LNCAP (cell line): ENCODE measurements at regions not wholly inside any gene's neighbourhood (a gene's known extent, or its start where the extent isn't known, plus 50 kb on each side); places are given as distances from the start of the nearest gene placed in this dataset.

Experiments
- TF ChIP-seq, protein P1 (sequence below): fragments of 450-650 bp; IDR thresholded peaks from 2 replicates; pipeline ENCODE4 v1.5.1; 2017; ENCODE audit warnings: mild to moderate bottlenecking

DNA sequence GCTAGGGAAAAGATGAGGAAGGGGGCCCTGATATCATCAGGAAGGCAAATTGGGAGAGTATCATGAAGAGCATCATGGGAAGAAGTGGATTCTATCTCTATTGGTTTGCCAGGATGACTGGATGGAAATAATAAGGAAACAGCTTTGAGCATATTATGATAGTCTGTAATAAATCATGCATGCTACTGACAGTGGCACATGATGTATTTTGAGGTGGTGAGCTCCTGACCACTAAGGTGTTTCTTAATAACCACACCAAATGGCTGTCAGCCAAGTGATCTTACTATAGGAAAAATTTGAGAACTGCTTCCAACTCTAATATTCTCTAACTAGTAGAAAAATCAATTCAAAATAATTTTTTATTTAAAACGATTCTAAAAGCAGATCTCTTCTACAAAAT lies 548.4 kb upstream of the JAG1 start:
- TF ChIP-seq, protein P1, sequence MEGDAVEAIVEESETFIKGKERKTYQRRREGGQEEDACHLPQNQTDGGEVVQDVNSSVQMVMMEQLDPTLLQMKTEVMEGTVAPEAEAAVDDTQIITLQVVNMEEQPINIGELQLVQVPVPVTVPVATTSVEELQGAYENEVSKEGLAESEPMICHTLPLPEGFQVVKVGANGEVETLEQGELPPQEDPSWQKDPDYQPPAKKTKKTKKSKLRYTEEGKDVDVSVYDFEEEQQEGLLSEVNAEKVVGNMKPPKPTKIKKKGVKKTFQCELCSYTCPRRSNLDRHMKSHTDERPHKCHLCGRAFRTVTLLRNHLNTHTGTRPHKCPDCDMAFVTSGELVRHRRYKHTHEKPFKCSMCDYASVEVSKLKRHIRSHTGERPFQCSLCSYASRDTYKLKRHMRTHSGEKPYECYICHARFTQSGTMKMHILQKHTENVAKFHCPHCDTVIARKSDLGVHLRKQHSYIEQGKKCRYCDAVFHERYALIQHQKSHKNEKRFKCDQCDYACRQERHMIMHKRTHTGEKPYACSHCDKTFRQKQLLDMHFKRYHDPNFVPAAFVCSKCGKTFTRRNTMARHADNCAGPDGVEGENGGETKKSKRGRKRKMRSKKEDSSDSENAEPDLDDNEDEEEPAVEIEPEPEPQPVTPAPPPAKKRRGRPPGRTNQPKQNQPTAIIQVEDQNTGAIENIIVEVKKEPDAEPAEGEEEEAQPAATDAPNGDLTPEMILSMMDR = no peak

DNA sequence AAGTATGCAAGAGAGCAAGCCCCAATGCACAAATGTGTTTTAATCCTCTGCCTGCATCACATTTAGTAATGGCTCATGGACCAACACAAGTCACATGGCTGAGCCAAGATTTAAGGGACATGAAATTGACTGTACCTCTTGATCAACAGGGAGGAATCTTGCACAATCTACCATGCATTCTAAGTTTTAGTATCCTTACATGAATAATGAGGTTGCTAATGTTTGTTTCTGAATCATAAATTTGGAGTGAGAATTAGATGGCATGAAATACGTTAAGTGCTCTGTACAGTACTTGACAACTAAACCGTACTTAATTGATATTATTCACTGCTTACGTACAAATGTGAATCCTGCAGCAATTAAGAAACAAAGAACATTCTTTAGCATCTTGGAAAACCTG lies 553.8 kb upstream of the JAG1 start:
- TF ChIP-seq, protein P1 = no peak

DNA sequence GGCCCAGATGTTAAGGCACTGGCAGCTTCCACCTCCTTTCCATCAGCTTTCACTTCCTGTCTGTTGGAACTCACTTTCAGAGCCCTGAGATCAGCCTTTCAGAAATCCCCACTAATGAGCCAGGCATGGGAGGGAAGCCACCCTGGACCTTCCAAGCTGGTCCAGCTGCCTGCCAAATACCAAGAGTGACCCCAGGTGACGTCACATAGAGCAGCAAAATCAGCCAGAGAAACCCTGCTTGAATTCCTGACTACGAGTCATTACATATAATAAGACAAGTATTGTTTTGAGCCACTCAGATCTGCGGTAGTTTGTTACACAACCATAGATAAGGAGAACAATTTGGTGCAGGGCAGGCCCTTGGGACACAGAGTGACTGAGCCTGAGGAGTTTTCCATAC lies 556.0 kb upstream of the JAG1 start:
- TF ChIP-seq, protein P1 = no peak

DNA sequence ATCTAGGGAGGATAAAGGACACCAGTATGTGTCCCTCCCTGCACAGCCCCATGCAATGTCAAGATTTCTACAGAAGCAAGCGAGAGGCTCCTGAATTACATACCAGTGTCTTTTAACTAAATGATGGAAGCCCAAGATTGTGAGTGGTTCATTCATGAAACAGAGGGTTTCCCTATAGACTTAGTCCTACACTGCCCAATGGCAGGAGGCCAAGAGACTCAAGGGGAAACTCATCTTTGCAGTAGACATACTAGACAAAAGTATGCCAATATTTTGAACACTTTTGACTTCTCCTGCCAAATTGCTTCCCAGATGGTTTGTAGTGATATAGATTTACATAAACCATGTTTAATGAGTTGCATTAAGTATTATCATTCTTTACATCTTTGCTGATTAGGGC lies 557.2 kb upstream of the JAG1 start:
- TF ChIP-seq, protein P1 = no peak

DNA sequence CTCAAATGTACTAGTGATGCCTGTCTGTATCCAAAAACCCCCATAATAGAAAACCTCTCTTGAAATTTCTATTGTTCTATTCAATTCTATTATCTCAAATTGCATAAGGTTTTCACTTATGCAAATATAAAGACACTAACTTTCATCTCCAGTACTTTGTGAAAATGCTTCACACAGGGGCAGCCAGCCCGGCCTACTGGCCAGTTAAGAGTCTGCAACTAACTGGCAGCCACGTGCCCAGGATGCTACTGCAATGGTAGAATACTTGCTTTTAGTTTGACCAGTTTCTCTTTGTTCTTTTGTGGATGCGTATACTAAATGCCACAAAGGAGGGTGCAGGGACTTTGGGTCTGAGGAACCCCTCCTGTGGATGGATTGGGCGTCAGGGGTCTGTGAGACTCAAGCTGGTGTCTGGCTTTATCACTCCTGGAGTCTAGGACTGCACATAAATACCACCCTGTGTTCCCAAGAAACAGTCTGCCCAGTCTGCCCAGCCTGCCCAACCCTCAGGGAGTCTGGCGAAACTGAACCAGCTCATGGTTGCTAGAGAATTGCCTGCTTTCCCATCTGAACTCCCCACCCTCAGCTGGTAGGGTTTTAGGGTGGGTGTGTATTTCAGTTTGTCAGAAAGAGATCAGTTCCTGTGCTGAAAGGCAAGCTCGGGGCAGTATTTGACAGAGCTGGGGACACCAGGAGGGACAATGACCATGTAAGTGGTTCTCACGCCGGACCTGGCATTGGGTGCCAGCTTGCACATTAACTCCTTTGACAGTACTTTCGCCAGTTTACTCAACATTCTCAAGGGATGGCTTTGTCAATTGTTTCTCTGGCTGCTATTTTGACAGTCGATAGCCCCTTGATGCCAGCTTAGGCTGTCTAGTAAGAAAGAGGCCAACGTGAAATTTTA lies 558.2 kb upstream of the JAG1 start:
- TF ChIP-seq, protein P1 = no peak; the same call in 1 of the 2 replicates

DNA sequence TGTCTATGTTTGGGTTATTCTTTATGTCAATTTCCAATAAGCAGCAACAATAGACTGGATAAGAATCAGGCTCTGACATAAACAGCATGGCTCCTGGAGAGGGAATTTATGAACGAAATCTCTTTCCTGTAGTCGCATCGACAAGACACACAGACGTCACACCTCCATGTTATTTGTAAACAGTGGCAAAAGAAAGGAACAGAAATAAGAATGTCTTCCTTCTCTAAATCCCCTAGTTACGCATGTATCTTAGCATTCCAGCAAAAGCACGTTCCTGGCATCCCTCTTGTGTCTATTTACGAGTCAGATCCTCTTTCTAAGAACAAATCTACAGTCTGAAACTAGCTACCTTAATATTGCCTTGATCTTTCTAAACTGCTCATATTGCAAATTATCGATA lies 559.1 kb upstream of the JAG1 start:
- TF ChIP-seq, protein P1 = no peak

DNA sequence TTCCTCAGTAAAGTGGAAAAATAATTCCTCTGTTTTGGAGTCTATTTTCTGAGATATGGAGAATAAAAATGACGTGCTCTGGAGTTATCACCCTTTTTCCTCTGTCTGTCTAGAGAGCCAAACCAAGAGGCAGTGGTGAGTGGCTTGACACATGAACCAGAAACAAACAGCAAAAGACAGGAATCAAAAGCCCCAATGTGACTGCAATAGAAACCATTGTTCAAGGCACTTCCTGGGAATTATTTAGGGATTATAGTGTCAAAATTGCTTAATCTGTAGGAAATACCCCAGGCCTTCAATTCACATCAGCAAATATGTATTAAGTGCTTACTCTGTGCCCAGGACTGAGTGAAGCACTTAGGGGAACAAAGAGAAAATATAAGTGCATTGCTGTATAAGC lies 560.4 kb upstream of the JAG1 start:
- TF ChIP-seq, protein P1 = no peak

DNA sequence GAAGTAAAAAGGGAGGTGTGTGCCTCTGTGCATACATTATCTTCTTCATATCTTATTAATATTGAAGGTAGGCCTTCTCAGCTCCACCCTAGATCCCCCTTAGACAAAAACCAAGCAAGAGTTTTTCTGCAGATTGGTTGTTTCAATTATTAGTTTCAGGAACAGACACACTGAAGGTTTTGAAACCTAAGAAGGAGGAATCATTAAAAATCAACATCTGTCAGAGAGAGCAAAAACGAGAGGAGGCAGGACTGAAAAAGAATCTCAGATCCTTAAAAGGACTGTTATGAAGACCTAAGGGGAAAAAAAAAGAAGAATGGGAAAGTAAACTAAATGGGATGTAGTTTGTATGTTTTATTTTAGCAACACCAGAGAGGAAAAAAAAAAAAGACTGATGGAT lies 560.8 kb upstream of the JAG1 start:
- TF ChIP-seq, protein P1 = no peak
